ENCODE measurements at regions not wholly inside any gene's neighbourhood (a gene's known extent, or its start where the extent isn't known, plus 50 kb on each side); places are given as distances from the start of the nearest gene placed in this dataset.

GRCh38 chr22:47782328-47783075, 1020.1 kb downstream of the TBC1D22A start:
- no peak overlapping the region for H3K4me3 ChIP-seq (ENCODE audit: low read length)
- no peaks in the 10 kb centered on the region for H3K4me1 ChIP-seq (ENCODE audit: insufficient read depth, low read length)
- no peaks in the 10 kb centered on the region for H3K27me3 ChIP-seq (ENCODE audit: insufficient read depth, low read length)
- H3K9me3 ChIP-seq (ENCODE audit: low read depth, low read length) = no peaks in the 10 kb centered on the region

- no peaks in the 10 kb centered on the region for H3K9me3 ChIP-seq (ENCODE audit: low read depth, low read length)
- H3K27me3 ChIP-seq (ENCODE audit: insufficient read depth, low read length) = no peaks in the 10 kb centered on the region
- H3K4me1 ChIP-seq (ENCODE audit: insufficient read depth, low read length) = no peaks in the 10 kb centered on the region
- no peak overlapping the region for H3K4me3 ChIP-seq (ENCODE audit: low read length)
Measured at GRCh38 chr22:47781427-47782111, 1019.1 kb downstream of the TBC1D22A start.

- no peaks in the 10 kb centered on the region for H3K27me3 ChIP-seq (ENCODE audit: insufficient read depth, low read length)
- no peak overlapping the region for H3K4me3 ChIP-seq (ENCODE audit: low read length)
- no peaks in the 10 kb centered on the region for H3K4me1 ChIP-seq (ENCODE audit: insufficient read depth, low read length)
- no peaks in the 10 kb centered on the region for H3K9me3 ChIP-seq (ENCODE audit: low read depth, low read length)
Measured at GRCh38 chr22:47781024-47781423, 1018.6 kb downstream of the TBC1D22A start.

- no peaks in the 10 kb centered on the region for H3K9me3 ChIP-seq (ENCODE audit: low read depth, low read length)
- H3K4me1 ChIP-seq (ENCODE audit: insufficient read depth, low read length) = no peaks in the 10 kb centered on the region
- H3K27me3 ChIP-seq (ENCODE audit: insufficient read depth, low read length) = no peaks in the 10 kb centered on the region
- no peak overlapping the region for H3K4me3 ChIP-seq (ENCODE audit: low read length)
Measured at GRCh38 chr22:47780281-47780875, 1017.9 kb downstream of the TBC1D22A start.

GRCh38 chr22:47779474-47779873, 1017.0 kb downstream of the TBC1D22A start:
- no peaks in the 10 kb centered on the region for H3K4me1 ChIP-seq (ENCODE audit: insufficient read depth, low read length)
- no peak overlapping the region for H3K4me3 ChIP-seq (ENCODE audit: low read length)
- H3K27me3 ChIP-seq (ENCODE audit: insufficient read depth, low read length) = no peaks in the 10 kb centered on the region
- H3K9me3 ChIP-seq (ENCODE audit: low read depth, low read length) = no peaks in the 10 kb centered on the region

- Histone ChIP-seq H3K27me3 (ENCODE audit: insufficient read depth, low read length) (no peaks in the 10 kb centered on the region), H3K9me3 (ENCODE audit: low read depth, low read length) (no peaks in the 10 kb centered on the region), H3K4me1 (ENCODE audit: insufficient read depth, low read length) (no peaks in the 10 kb centered on the region), H3K4me3 (ENCODE audit: low read length) (no peak overlapping the region)
Measured at GRCh38 chr22:47778160-47778658, 1015.8 kb downstream of the TBC1D22A start.

- H3K4me3 ChIP-seq (ENCODE audit: low read length) = no peak overlapping the region
- no peaks in the 10 kb centered on the region for H3K27me3 ChIP-seq (ENCODE audit: insufficient read depth, low read length)
- no peaks in the 10 kb centered on the region for H3K9me3 ChIP-seq (ENCODE audit: low read depth, low read length)
Measured at GRCh38 chr22:47777426-47777825, 1015.0 kb downstream of the TBC1D22A start.

GRCh38 chr22:47776329-47776728, 1013.9 kb downstream of the TBC1D22A start:
- Histone ChIP-seq H3K27me3 (ENCODE audit: insufficient read depth, low read length) (no peaks in the 10 kb centered on the region), H3K4me1 (ENCODE audit: insufficient read depth, low read length) (no peaks in the 10 kb centered on the region), H3K9me3 (ENCODE audit: low read depth, low read length) (no peaks in the 10 kb centered on the region), H3K4me3 (ENCODE audit: low read length) (no peak overlapping the region)

More at GRCh38 chr22:47777426-47777825, 1015.0 kb downstream of the TBC1D22A start:
- H3K4me1 ChIP-seq (ENCODE audit: insufficient read depth, low read length) = no peaks in the 10 kb centered on the region

GRCh38 chr22:47775686-47776085, 1013.2 kb downstream of the TBC1D22A start:
- H3K9me3 ChIP-seq (ENCODE audit: low read depth, low read length) = no peaks in the 10 kb centered on the region
- no peaks in the 10 kb centered on the region for H3K27me3 ChIP-seq (ENCODE audit: insufficient read depth, low read length)
- no peaks in the 10 kb centered on the region for H3K4me1 ChIP-seq (ENCODE audit: insufficient read depth, low read length)
- no peak overlapping the region for H3K4me3 ChIP-seq (ENCODE audit: low read length)

GRCh38 chr22:47775191-47775590, 1012.7 kb downstream of the TBC1D22A start:
- Histone ChIP-seq H3K9me3 (ENCODE audit: low read depth, low read length) (no peaks in the 10 kb centered on the region), H3K4me1 (ENCODE audit: insufficient read depth, low read length) (no peaks in the 10 kb centered on the region), H3K27me3 (ENCODE audit: insufficient read depth, low read length) (no peaks in the 10 kb centered on the region), H3K4me3 (ENCODE audit: low read length) (no peak overlapping the region)

- H3K9me3 ChIP-seq (ENCODE audit: low read depth, low read length) = no peaks in the 10 kb centered on the region
- H3K27me3 ChIP-seq (ENCODE audit: insufficient read depth, low read length) = no peaks in the 10 kb centered on the region
- H3K4me1 ChIP-seq (ENCODE audit: insufficient read depth, low read length) = no peaks in the 10 kb centered on the region
- H3K4me3 ChIP-seq (ENCODE audit: low read length) = no peak overlapping the region
Measured at GRCh38 chr22:47773635-47774034, 1011.2 kb downstream of the TBC1D22A start.

- Histone ChIP-seq H3K27me3 (ENCODE audit: insufficient read depth, low read length) (no peaks in the 10 kb centered on the region), H3K9me3 (ENCODE audit: low read depth, low read length) (no peaks in the 10 kb centered on the region), H3K4me1 (ENCODE audit: insufficient read depth, low read length) (no peaks in the 10 kb centered on the region), H3K4me3 (ENCODE audit: low read length) (no peak overlapping the region)
Measured at GRCh38 chr22:47772864-47773263, 1010.4 kb downstream of the TBC1D22A start.

GRCh38 chr22:47769652-47770051, 1007.2 kb downstream of the TBC1D22A start:
- Histone ChIP-seq H3K9me3 (ENCODE audit: low read depth, low read length) (no peaks in the 10 kb centered on the region), H3K4me3 (ENCODE audit: low read length) (no peak overlapping the region), H3K27me3 (ENCODE audit: insufficient read depth, low read length) (no peaks in the 10 kb centered on the region), H3K4me1 (ENCODE audit: insufficient read depth, low read length) (no peaks in the 10 kb centered on the region)

- Histone ChIP-seq H3K27me3 (ENCODE audit: insufficient read depth, low read length) (no peaks in the 10 kb centered on the region), H3K4me3 (ENCODE audit: low read length) (no peak overlapping the region), H3K9me3 (ENCODE audit: low read depth, low read length) (no peaks in the 10 kb centered on the region), H3K4me1 (ENCODE audit: insufficient read depth, low read length) (no peaks in the 10 kb centered on the region)
Measured at GRCh38 chr22:47768027-47768426, 1005.6 kb downstream of the TBC1D22A start.

GRCh38 chr22:47767403-47767802, 1005.0 kb downstream of the TBC1D22A start:
- Histone ChIP-seq H3K4me3 (ENCODE audit: low read length) (no peak overlapping the region), H3K4me1 (ENCODE audit: insufficient read depth, low read length) (no peaks in the 10 kb centered on the region), H3K9me3 (ENCODE audit: low read depth, low read length) (no peaks in the 10 kb centered on the region), H3K27me3 (ENCODE audit: insufficient read depth, low read length) (no peaks in the 10 kb centered on the region)

Measured in mononuclear cell (primary cell).